D721Med (cell line): ENCODE measurements at regions not wholly inside any gene's neighbourhood (a gene's known extent, or its start where the extent isn't known, plus 50 kb on each side); places are given as distances from the start of the nearest gene placed in this dataset.
"Not testable (repeated sequence)": the region's sequence is repeated elsewhere in the genome, so short reads cannot be mapped to it uniquely, and the experiment has no call there.

Experiments
- DNase-seq: peaks from one replicate; pipeline ENCODE4 v3.0.0; 2011; ENCODE audit warnings: low spot score; ENCODE audit not compliant: insufficient read length
- FAIRE-seq: peaks from 2 replicates; lab custom pipeline; 2011; peaks lifted over from hg19 to GRCh38; lab: Jason Lieb, UNC
- TF ChIP-seq, protein P1 (sequence below): IDR thresholded peaks from 2 replicates; pipeline ENCODE4 v1.5.1; 2012; ENCODE audit warnings: mild to moderate bottlenecking, control low read depth; ENCODE audit not compliant: insufficient read depth; ENCODE audit errors: missing control alignments

DNA sequence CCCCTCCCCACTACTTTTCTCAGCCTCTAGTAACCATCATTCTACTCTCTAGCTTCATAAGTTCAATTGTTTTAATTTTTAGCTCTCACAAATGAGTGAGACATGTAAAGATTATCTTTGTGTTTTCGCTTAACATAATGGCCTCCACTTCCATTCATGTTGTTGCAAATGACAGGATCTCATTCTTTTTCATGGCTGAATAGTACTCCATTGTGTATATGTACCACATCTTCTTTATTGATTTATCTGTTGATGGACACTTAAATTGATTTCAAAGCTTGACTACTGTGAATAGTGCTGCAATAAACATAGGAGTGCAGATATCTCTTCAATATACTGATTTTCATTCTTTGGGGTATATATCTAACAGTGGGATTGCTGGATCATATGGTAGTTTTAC lies 699.8 kb upstream of the NR2F2 start:
- TF ChIP-seq, protein P1, sequence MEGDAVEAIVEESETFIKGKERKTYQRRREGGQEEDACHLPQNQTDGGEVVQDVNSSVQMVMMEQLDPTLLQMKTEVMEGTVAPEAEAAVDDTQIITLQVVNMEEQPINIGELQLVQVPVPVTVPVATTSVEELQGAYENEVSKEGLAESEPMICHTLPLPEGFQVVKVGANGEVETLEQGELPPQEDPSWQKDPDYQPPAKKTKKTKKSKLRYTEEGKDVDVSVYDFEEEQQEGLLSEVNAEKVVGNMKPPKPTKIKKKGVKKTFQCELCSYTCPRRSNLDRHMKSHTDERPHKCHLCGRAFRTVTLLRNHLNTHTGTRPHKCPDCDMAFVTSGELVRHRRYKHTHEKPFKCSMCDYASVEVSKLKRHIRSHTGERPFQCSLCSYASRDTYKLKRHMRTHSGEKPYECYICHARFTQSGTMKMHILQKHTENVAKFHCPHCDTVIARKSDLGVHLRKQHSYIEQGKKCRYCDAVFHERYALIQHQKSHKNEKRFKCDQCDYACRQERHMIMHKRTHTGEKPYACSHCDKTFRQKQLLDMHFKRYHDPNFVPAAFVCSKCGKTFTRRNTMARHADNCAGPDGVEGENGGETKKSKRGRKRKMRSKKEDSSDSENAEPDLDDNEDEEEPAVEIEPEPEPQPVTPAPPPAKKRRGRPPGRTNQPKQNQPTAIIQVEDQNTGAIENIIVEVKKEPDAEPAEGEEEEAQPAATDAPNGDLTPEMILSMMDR: no peak
- DNase-seq (no peak), FAIRE-seq (no peak)

GRCh38 chr15:95635666-95636065 lies 694.8 kb upstream of the NR2F2 start:
- FAIRE-seq (no peak), DNase-seq (no peak)
- TF ChIP-seq, protein P1: no peak

DNA sequence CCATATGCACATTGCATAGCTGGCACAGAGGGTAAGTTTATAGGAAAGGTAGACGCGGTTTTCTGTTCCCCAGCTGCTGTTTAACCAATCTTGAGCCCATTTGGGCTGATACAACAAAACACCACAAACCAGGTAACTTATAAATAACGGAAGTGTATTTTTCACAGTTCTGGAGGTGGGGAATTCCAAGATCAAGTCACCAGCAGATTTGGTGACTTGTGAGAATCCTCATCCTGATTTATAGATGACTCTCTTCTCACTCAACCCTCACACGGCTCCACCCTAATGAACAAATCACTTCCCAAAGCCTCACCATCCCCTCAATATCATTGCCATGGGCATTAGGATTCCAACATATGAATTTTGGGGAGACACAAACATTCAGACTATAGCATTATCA lies 694.4 kb upstream of the NR2F2 start:
- TF ChIP-seq, protein P1: no peak
- DNase-seq: no peak
- no peak for FAIRE-seq

- not testable (repeated sequence) for FAIRE-seq, DNase-seq
Observed at GRCh38 chr15:95637234-95637633, 693.3 kb upstream of the NR2F2 start.

GRCh38 chr15:95639208-95639607 lies 691.3 kb upstream of the NR2F2 start:
- TF ChIP-seq, protein P1: no peak
- no peak for FAIRE-seq
- no peak for DNase-seq

- TF ChIP-seq, protein P1: no peak
- FAIRE-seq (no peak), DNase-seq (no peak)
Observed at GRCh38 chr15:95644100-95644875, 686.2 kb upstream of the NR2F2 start.

DNA sequence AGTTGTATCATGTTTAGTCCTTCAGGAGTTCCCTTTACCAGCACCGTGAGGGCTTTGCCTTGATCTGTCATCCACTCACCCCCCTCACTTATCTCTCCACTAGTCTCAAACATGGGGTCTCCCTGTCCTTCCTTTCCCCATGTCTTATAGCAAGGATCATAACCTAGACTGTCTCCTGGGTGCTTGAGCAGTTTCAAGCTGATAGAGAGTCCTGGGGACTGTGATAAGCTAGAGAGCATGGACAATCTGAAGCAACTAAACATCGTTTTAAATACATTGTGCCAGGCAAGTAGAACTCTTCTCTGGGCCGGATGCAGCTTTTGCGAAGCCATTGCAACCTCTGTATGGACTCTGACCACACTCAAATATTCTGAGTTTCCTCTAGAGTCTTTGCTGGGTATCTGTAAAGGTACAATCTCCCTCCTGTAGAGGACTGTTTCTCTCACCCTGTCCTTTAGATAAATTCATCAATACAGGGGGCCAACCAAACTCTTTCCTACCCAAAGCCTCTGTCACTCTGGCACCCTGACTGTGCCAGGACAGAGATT lies 684.6 kb upstream of the NR2F2 start:
- FAIRE-seq (no peak), DNase-seq (no peak)
- TF ChIP-seq, protein P1: no peak
